ENCODE measurements at regions not wholly inside any gene's neighbourhood (a gene's known extent, or its start where the extent isn't known, plus 50 kb on each side); places are given as distances from the start of the nearest gene placed in this dataset.

DNA sequence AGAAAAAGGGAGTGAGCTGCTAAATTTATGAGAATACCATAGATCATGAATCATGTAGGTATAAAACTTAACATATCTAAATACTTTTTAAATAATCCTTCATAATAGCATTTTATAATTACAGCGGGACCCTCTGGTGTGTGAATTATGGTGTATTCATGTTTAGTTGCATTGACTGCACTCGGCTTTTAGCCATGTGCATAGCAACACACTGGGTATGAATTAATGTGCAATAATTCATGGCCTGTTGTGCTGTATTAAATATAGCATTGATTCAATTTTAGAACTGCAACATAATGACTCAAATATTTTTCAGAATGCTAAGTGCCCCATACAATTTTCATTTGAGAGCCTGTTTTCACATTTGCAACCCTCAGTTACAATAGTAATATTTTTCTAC lies 249.6 kb upstream of the G2E3 start:
- no peak for DNase-seq (ENCODE audit: extremely low spot score)
- no peak overlapping the region for H3K4me3 ChIP-seq (ENCODE audit: low read depth, low read length)
- no peaks in the 10 kb centered on the region for H3K36me3 ChIP-seq (ENCODE audit: insufficient read depth)
- no peak overlapping the region for H3K27ac ChIP-seq (ENCODE audit: low read depth)
- no peaks in the 10 kb centered on the region for H3K4me1 ChIP-seq (ENCODE audit: insufficient read depth)
- 86% methylated on average over 2 of the region's 2 CpGs for WGBS

DNA sequence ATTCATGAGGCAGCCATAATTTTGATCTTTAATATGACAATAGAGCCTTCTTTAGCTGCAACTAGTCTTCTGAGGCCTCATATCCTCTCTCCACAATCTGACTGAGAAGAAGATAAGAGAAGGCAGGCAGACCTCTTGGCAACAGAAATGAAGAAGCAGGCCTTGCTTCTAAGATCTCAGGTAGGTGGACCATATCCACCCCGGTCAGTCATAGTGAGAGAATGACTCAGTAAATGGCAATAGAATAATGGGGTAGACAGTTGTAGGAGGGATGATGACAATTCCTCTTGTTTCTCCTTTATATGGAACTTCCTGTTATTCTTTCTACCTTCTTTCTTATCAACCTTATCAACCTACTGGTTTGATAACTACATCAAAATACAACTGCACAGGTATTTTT lies 246.7 kb upstream of the G2E3 start:
- no peak overlapping the region for H3K27ac ChIP-seq (ENCODE audit: low read depth)
- WGBS, result 91% methylated on average over 1 of the region's 1 CpG

DNA sequence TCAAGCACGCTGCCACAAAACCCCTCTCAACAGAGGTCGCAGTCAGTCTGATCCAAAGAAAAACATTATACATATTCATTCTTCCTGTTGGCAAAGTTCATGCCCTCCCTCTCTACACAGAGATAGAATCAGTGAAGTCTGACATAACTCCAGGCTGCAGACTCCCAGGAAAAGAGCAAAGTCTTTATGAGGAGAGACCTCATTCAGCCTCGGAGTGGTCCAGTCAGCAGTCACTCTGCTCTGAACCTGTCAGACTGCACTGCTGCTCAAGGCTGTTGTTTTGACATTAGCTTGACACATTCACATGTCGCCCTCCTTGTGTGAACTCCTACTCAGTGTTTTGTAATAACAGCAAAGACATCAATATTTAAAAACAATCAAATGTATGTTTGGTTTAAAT lies 241.2 kb upstream of the G2E3 start:
- Histone ChIP-seq H3K27ac (ENCODE audit: low read depth) (no peak overlapping the region), H3K4me3 (ENCODE audit: low read depth, low read length) (no peak overlapping the region), H3K36me3 (ENCODE audit: insufficient read depth) (no peaks in the 10 kb centered on the region), H3K4me1 (ENCODE audit: insufficient read depth) (no peaks in the 10 kb centered on the region)
- no peak for DNase-seq (ENCODE audit: extremely low spot score)
- 51% methylated on average over 4 of the region's 4 CpGs for WGBS

More for the DNA sequence above, 246.7 kb upstream of the G2E3 start:
- DNase-seq (ENCODE audit: extremely low spot score), result no peak
- Histone ChIP-seq H3K36me3 (ENCODE audit: insufficient read depth) (no peaks in the 10 kb centered on the region), H3K4me1 (ENCODE audit: insufficient read depth) (no peaks in the 10 kb centered on the region), H3K4me3 (ENCODE audit: low read depth, low read length) (no peak overlapping the region)

DNA sequence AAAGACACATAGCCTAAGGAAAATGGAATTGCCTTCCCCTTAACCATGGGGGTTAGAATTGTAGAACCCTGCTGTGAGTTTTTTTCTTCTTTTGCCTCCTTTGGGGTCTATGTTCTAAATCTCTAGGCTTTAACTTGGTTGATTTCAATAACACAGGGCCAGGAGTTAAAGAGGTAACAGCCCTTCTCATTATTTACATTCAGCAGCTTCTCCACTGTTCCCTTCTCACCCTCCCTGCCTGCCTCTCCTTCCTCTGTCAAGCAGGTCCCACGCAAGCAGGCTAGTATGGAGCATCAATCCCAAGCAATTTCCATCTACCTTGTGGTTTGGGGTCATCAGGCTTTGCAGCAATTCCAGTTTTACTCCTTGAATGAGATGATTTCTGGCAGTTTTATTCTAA lies 236.1 kb upstream of the G2E3 start:
- Histone ChIP-seq H3K4me1 (ENCODE audit: insufficient read depth) (no peaks in the 10 kb centered on the region), H3K27ac (ENCODE audit: low read depth) (no peak overlapping the region), H3K4me3 (ENCODE audit: low read depth, low read length) (no peak overlapping the region), H3K36me3 (ENCODE audit: insufficient read depth) (no peaks in the 10 kb centered on the region)
- DNase-seq (ENCODE audit: extremely low spot score), result no peak
- WGBS, result 58% methylated on average over 1 of the region's 1 CpG

- H3K4me3 ChIP-seq (ENCODE audit: low read depth, low read length), result no peak overlapping the region
- WGBS, result 92% methylated on average over 6 of the region's 6 CpGs
- DNase-seq (ENCODE audit: extremely low spot score), result no peak
- H3K4me1 ChIP-seq (ENCODE audit: insufficient read depth), result no peaks in the 10 kb centered on the region
- H3K36me3 ChIP-seq (ENCODE audit: insufficient read depth), result no peaks in the 10 kb centered on the region
- no peak overlapping the region for H3K27ac ChIP-seq (ENCODE audit: low read depth)
Observed at GRCh38 chr14:30330033-30330432, 228.9 kb upstream of the G2E3 start.

GRCh38 chr14:30330445-30330844 lies 228.5 kb upstream of the G2E3 start:
- DNase-seq (ENCODE audit: extremely low spot score), result no peak
- H3K27ac ChIP-seq (ENCODE audit: low read depth), result no peak overlapping the region
- H3K36me3 ChIP-seq (ENCODE audit: insufficient read depth), result no peaks in the 10 kb centered on the region
- no peak overlapping the region for H3K4me3 ChIP-seq (ENCODE audit: low read depth, low read length)
- no peaks in the 10 kb centered on the region for H3K4me1 ChIP-seq (ENCODE audit: insufficient read depth)

GRCh38 chr14:30331030-30331429 lies 227.9 kb upstream of the G2E3 start:
- Histone ChIP-seq H3K27ac (ENCODE audit: low read depth) (no peak overlapping the region), H3K4me1 (ENCODE audit: insufficient read depth) (no peaks in the 10 kb centered on the region), H3K4me3 (ENCODE audit: low read depth, low read length) (no peak overlapping the region), H3K36me3 (ENCODE audit: insufficient read depth) (no peaks in the 10 kb centered on the region)
- DNase-seq (ENCODE audit: extremely low spot score), result no peak

DNA sequence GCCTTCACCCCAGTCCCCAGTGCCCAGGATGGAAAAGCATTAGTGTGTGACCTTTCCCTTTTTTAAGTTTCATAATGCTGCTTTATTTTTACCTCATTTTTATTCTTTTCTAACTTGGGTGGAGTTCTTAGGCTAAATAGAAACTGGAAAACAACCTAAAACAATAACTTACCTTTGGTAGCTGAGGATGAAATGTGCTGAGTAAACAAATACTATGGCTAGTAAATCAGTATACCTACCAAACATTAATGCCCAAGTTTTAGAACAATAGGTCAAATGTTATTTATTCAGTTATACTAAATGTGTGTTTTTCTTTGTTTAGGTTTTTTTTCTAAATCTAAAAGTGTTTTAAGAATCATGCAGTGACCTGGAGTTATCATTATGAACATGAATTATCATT lies 226.6 kb upstream of the G2E3 start:
- no peak overlapping the region for H3K4me3 ChIP-seq (ENCODE audit: low read depth, low read length)
- no peaks in the 10 kb centered on the region for H3K4me1 ChIP-seq (ENCODE audit: insufficient read depth)
- H3K27ac ChIP-seq (ENCODE audit: low read depth), result no peak overlapping the region
- no peaks in the 10 kb centered on the region for H3K36me3 ChIP-seq (ENCODE audit: insufficient read depth)
- DNase-seq (ENCODE audit: extremely low spot score), result no peak

DNA sequence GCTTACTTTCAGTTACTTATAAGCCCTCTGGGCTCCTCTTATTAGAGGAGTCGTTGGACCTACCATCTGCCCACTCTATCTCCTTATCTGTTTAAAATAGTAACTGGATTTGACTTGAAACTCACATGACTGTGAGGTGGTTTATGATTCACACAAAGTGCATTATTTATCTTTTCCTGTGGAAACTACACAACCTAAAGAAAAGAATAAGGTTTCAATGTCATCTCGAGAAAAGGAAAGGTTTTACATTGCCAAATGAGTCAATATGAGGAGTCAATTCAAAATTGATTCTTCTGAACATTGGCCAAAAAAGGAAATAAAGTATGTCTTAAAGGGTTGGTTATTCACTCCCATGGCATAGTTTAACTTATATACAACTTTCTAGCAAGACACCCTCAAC lies 225.0 kb upstream of the G2E3 start:
- Histone ChIP-seq H3K4me3 (ENCODE audit: low read depth, low read length) (no peak overlapping the region), H3K36me3 (ENCODE audit: insufficient read depth) (no peaks in the 10 kb centered on the region), H3K4me1 (ENCODE audit: insufficient read depth) (no peaks in the 10 kb centered on the region), H3K27ac (ENCODE audit: low read depth) (no peak overlapping the region)
- no peak for DNase-seq (ENCODE audit: extremely low spot score)
- WGBS, result 50% methylated on average over 2 of the region's 2 CpGs

- 67% methylated on average over 5 of the region's 5 CpGs for WGBS
- H3K36me3 ChIP-seq (ENCODE audit: insufficient read depth), result no peaks in the 10 kb centered on the region
- no peaks in the 10 kb centered on the region for H3K4me1 ChIP-seq (ENCODE audit: insufficient read depth)
- no peak for DNase-seq (ENCODE audit: extremely low spot score)
- H3K4me3 ChIP-seq (ENCODE audit: low read depth, low read length), result no peak overlapping the region
- no peak overlapping the region for H3K27ac ChIP-seq (ENCODE audit: low read depth)
Observed at GRCh38 chr14:30337456-30337855, 221.5 kb upstream of the G2E3 start.

GRCh38 chr14:30339311-30339901 lies 219.6 kb upstream of the G2E3 start:
- DNase-seq (ENCODE audit: extremely low spot score), result no peak
- 86% methylated on average over 6 of the region's 6 CpGs for WGBS
- Histone ChIP-seq H3K27ac (ENCODE audit: low read depth) (no peak overlapping the region), H3K4me1 (ENCODE audit: insufficient read depth) (no peaks in the 10 kb centered on the region), H3K36me3 (ENCODE audit: insufficient read depth) (no peaks in the 10 kb centered on the region), H3K4me3 (ENCODE audit: low read depth, low read length) (no peak overlapping the region)

- H3K4me3 ChIP-seq (ENCODE audit: low read depth, low read length), result no peak overlapping the region
- H3K4me1 ChIP-seq (ENCODE audit: insufficient read depth), result no peaks in the 10 kb centered on the region
- no peak for DNase-seq (ENCODE audit: extremely low spot score)
- 84% methylated on average over 1 of the region's 1 CpG for WGBS
- H3K36me3 ChIP-seq (ENCODE audit: insufficient read depth), result no peaks in the 10 kb centered on the region
- H3K27ac ChIP-seq (ENCODE audit: low read depth), result no peak overlapping the region
Observed at GRCh38 chr14:30340495-30340894, 218.5 kb upstream of the G2E3 start.

GRCh38 chr14:30345511-30345910 lies 213.4 kb upstream of the G2E3 start:
- H3K4me1 ChIP-seq (ENCODE audit: insufficient read depth), result no peaks in the 10 kb centered on the region
- 78% methylated on average over 1 of the region's 1 CpG for WGBS
- H3K27ac ChIP-seq (ENCODE audit: low read depth), result no peak overlapping the region
- no peak for DNase-seq (ENCODE audit: extremely low spot score)
- H3K4me3 ChIP-seq (ENCODE audit: low read depth, low read length), result no peak overlapping the region
- H3K36me3 ChIP-seq (ENCODE audit: insufficient read depth), result no peaks in the 10 kb centered on the region

DNA sequence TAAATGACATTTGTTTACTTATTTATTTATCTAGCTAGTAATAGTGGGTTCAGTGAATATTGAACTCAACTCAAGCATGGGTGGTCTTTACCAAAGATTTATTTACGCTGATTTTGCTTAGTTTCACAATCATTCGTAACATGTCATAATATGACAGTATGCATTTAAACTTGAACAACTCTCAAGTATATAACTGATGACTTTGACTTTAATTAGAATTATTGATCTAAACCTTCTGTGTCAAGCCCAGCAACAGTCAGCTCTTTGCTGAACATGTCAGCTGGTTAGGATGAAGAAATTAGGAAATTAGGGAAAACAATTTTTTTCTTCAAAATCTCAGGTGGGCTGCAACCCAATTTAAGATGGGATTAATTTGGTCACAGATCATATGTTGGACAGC lies 210.5 kb upstream of the G2E3 start:
- WGBS, result 87% methylated on average over 2 of the region's 2 CpGs

GRCh38 chr14:30349520-30349919 lies 209.4 kb upstream of the G2E3 start:
- 97% methylated on average over 3 of the region's 3 CpGs for WGBS

More for the DNA sequence above, 210.5 kb upstream of the G2E3 start:
- Histone ChIP-seq H3K36me3 (ENCODE audit: insufficient read depth) (no peaks in the 10 kb centered on the region), H3K27ac (ENCODE audit: low read depth) (no peak overlapping the region), H3K4me3 (ENCODE audit: low read depth, low read length) (no peak overlapping the region), H3K4me1 (ENCODE audit: insufficient read depth) (no peaks in the 10 kb centered on the region)
- no peak for DNase-seq (ENCODE audit: extremely low spot score)

More at GRCh38 chr14:30349520-30349919, 209.4 kb upstream of the G2E3 start:
- H3K27ac ChIP-seq (ENCODE audit: low read depth), result no peak overlapping the region
- H3K4me3 ChIP-seq (ENCODE audit: low read depth, low read length), result no peak overlapping the region
- no peaks in the 10 kb centered on the region for H3K36me3 ChIP-seq (ENCODE audit: insufficient read depth)
- H3K4me1 ChIP-seq (ENCODE audit: insufficient read depth), result no peaks in the 10 kb centered on the region
- DNase-seq (ENCODE audit: extremely low spot score), result no peak
